ENCODE measurements at regions not wholly inside any gene's neighbourhood (a gene's known extent, or its start where the extent isn't known, plus 50 kb on each side); places are given as distances from the start of the nearest gene placed in this dataset.

DNA sequence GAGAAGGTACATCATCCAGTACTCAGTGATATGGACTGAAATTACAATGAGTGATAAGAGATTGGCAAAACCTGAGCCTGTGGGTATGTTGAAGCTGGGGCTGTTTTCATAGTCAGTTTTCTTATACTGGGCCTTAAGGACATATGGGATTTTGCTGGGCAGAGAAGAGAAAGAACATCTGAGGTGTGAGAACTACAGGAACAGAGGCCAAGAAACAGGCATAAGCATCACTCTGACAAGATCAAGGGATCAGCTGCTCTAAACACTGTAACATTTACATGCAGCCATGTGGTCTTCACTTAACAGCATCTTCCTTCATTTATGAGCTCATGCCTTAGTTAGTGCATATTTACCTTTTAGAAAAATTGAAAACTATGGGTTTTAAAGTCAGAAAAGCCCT lies 220.0 kb downstream of the TRIM36 start:
- Histone ChIP-seq H3K4me1 (no peaks in the 10 kb centered on the region), H3K4me3 (no peak overlapping the region), H3K27me3 (no peaks in the 10 kb centered on the region), H3K9me3 (no peaks in the 10 kb centered on the region), H3K36me3 (no peaks in the 10 kb centered on the region), H3K27ac (no peak overlapping the region)
- intact Hi-C loops (cut with DNase I): no loop called here
- no peak for TF ChIP-seq CTCF (IDR thresholded peaks at IDR 0.05)
- no peak for TF ChIP-seq POLR2A (IDR thresholded peaks at IDR 0.05)
- no peak for DNase-seq
- ATAC-seq: no peak

DNA sequence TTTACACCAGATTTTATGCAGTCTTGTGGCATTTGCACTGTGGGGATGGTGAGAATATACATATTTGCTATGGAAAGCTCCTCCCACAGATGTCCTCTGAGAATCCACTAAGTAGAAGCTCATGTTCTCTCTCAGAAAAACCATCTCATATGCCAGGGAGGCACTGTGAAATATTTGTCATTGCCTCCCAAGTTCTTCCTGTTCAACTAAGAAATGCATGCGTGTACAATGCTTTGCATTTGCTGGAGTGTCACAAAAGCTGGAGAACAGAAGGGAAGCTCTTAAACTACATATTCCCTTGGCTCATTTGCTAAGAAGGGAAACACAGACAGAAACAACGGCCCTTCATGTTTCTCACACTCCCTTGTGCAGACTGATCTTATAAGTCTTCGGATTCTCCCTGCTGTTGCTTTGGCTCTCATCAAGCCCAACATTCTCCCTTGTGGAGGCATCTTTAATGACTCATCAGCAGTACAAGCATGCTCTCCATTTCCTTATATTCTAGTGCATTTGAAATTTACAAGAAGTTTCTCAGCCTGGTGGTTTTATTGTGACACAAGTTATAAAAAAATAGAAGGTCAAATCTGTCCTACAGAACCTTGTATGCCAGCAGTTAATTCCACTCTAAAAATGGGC lies 220.6 kb downstream of the TRIM36 start:
- H3K36me3 ChIP-seq: no peaks in the 10 kb centered on the region
- TF ChIP-seq POLR2A (IDR thresholded peaks at IDR 0.05) (no peak), CTCF (IDR thresholded peaks at IDR 0.05) (no peak)
- no peaks in the 10 kb centered on the region for H3K4me1 ChIP-seq
- H3K27ac ChIP-seq: no peak overlapping the region
- intact Hi-C loops (cut with DNase I): no loop called here
- no peak overlapping the region for H3K4me3 ChIP-seq
- ATAC-seq (no peak), DNase-seq (no peak)
- 68 to 75% (median 70%) methylated on average over 3 of the region's 3 CpGs for WGBS, 4 donors
- no peaks in the 10 kb centered on the region for H3K9me3 ChIP-seq
- no peaks in the 10 kb centered on the region for H3K27me3 ChIP-seq

DNA sequence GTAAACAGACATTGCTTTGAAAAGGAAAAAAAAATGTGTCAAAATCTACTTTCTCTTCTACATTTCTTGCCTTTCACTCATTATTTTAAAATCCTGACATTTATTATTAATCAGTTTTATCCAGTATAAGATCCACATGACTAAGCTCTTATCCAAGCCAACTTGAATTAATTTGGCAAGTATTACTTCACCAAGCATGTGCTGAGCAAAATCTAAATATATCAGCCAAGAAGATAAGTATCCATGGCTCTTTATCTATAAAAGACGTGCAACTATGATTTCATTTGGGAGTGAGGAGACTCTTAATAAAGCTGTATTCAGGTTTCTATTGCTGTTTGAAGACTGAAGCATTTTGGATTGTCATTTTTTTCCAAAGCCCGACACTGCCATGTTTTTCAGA lies 221.3 kb downstream of the TRIM36 start:
- Histone ChIP-seq H3K27me3 (no peaks in the 10 kb centered on the region), H3K9me3 (peaks cover 0 to 6% (median 0%) of the 10 kb centered on the region in 12 donors), H3K4me3 (no peak overlapping the region), H3K4me1 (no peaks in the 10 kb centered on the region), H3K27ac (no peak overlapping the region), H3K36me3 (no peaks in the 10 kb centered on the region)
- ATAC-seq (no peak), DNase-seq (no peak)
- WGBS, 4 donors: 39 to 40% (median 40%) methylated on average over 2 of the region's 2 CpGs
- TF ChIP-seq CTCF (IDR thresholded peaks at IDR 0.05) (no peak), POLR2A (IDR thresholded peaks at IDR 0.05) (no peak)
- intact Hi-C loops (cut with DNase I): no loop called here

GRCh38 chr5:114940709-114941108 lies 229.0 kb downstream of the TRIM36 start:
- Histone ChIP-seq H3K4me1 (no peaks in the 10 kb centered on the region), H3K27ac (no peak overlapping the region), H3K36me3 (no peaks in the 10 kb centered on the region), H3K4me3 (no peak overlapping the region), H3K9me3 (peaks cover 0 to 29% (median 11%) of the 10 kb centered on the region in 12 donors), H3K27me3 (no peaks in the 10 kb centered on the region)
- 52 to 67% (median 55%) methylated on average over 1 of the region's 1 CpG for WGBS, 4 donors
- intact Hi-C loops (cut with DNase I): no loop called here
- DNase-seq (no peak), ATAC-seq (no peak)
- TF ChIP-seq POLR2A (IDR thresholded peaks at IDR 0.05) (no peak), CTCF (IDR thresholded peaks at IDR 0.05) (no peak)
